HG03571 (cell line): ENCODE measurements at regions not wholly inside any gene's neighbourhood (a gene's known extent, or its start where the extent isn't known, plus 50 kb on each side); places are given as distances from the start of the nearest gene placed in this dataset.

Experiments used
- ATAC-seq: cut with Tn5 transposase; IDR thresholded peaks from one replicate; pipeline ENCODE4 v1.9.1; 2021; ENCODE audit not compliant: unreplicated experiment

DNA sequence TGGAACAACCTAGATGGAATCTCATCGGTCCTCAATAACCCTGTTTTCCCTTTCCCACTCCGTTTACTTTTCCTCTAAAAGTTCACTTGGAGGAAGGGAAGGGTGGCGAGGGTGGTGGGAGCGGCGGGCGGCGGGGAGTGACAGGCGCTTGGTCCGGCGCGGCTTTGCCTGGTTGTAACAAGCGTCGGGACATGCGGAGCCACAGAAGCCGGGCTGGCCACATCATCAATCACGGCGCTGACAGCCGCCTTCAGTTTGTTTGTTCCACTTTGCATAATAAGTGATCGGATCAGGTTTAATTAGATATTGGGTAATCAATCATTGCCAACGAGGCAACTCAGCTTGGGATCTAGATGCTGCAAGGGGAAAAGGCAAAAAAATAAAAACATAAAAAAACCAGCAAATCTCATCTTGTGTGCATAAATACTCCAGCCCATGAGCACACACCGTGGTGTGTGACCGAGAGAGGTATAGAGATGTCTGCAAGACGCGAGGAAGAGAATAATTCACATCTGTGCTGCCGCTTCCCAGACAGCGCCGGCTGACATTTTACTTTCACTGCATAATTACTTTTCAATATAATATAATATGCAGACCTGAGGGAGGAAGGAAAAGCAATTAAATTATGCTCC lies 396.2 kb upstream of the IRX4 start:
- no peak for ATAC-seq

DNA sequence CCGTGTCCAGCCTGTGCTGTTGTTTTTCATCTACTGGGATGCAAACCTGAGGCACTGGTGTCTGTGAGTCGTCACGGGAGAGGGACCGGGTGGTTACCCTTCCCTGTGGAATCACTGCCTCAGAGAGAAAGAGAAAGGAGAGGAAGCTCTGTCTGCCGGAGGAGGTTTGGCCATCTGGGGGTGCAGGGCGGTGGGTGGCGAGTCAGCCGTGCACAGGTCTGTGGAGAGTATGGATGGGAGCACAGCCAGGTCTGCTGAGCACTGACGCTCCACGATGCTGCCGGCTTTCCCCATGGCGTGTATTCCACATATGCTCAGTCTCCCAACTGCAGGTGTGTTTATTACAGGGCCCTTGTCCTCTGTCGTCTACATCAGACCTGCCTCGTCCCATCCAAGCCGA lies 395.2 kb upstream of the IRX4 start:
- ATAC-seq: no peak

DNA sequence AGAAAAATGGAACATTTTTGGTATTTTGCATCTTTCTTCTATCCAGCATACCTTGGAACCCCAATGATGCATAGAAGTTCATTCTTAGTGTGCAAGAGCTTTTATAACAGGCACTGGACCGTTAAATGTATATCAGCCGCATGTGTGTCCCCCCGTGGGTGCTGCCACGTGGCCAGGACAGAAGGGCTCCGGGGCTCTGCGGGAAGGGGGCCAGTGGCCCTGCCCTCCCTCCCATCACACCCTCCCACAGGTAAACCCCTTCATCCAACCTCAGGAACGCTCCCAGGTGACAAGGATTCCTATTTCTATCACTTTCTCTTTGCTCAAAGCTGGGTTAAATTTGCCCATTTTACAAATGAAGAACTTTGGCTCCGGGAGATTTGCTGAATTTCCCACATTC lies 393.4 kb upstream of the IRX4 start:
- ATAC-seq: no peak

DNA sequence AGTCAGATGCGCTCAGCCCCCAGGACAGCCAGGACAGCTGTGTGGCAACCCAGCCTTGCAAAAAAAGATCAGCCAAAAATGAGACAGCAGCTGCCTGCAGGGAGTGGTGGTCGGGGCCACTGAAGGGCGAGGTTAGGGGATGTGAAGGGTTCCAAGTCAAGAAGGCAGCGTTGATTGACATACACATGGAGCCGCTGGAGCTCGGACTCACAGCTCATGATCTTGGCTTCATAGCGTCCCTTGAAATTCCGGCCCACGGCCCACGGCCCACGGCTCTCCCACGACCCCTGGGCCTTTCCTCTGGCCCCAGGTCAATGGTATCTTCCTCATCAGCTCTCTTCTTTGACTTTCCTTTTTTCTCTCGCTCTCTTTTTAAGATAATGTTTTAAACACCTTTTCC lies 390.0 kb upstream of the IRX4 start:
- no peak for ATAC-seq

DNA sequence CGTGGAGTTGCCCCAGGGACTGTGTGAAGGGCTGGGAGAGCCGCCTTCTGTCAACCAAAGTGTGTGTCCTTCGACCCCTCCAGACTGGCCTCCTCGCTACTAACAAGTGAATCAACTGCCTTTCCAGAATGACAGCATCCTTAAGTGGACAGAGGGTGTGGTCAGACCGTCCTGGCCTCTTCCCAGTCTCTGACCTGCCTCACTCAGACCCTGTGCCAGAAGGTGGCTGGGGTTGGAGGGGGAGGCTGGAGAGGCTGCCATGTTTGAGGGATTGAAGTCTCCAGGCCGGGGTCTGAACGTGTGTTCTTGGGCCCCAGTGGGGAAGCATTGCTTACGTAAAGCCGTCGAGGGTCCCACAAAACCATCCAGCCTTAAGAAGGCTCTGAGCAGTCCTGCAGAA lies 389.3 kb upstream of the IRX4 start:
- ATAC-seq: no peak

DNA sequence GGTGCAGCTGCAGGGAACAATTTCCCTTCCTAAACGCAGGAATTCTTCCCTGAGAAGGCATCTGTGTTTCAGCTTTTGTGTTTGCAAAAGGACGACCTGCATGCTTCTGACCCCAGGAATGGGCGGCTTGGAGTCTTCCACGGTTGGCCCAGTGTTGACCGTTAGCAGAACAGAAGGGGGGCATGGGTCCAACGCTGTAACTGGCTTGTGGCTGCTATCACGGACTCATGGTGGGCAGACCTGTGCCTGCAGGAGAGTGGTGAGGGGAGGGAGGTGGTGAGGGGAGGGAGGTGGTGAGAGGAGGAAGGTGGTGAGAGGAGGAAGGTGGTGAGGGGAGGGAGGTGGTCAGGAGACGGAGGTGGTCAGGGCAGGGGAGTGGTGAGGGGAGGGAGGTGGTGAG lies 388.6 kb upstream of the IRX4 start:
- ATAC-seq: no peak

DNA sequence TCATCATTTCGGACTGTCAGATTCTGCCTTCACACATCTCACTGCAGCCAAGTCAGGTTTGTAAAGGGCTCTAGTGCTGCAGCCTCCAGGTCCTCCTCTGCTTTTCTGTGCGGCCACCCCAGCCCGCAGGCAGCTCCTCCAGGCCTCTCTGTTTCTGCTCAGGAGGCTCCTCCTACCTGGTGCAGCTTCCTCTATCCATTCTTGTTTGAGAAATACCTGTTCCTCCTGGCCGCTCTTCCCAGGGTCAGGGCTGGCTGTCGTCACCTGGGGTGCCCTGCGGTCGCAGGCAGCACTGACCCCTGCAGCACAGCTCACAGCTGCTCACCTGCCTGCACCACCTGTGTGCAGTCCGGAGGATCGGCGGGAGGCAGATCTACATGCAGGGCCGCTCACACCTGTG lies 387.7 kb upstream of the IRX4 start:
- no peak for ATAC-seq

DNA sequence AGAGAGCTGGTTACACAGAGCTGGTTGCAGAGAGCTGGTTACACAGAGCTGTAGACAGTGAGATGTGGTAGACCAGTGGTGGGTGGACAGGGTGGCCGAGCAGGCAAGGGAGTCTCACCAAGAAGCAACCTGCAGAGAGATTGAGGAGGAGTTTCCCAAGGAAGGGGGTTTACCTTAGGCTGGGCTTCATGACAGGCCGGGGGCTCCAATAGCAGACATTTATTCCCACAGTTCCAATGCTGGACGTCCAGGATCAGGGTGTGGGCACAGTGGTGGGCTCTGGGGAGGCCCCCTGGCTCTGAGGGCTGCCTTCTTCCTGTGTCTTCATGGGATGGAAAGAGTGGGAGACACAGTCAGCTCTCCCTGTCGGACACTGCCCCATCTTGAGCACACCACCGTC lies 386.9 kb upstream of the IRX4 start:
- no peak for ATAC-seq

DNA sequence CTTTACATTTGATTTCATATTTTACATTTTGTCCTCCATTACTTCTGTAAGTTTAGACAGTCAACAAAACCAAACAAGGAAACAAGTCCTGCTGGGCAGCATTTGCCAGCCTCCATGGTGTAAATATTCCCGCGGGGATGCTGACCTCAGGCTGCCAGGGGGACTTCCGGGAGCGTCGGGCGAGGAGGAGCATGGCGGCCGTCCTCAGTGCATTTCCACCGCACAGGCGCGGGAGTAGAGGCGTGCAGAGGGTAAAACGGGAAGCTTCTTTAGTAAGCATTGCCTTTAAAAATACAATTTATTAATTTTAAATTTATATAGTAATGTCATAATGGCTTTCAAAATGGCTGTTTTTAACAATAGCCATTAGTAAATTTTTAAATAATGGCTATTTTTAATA lies 385.3 kb upstream of the IRX4 start:
- ATAC-seq: no peak

DNA sequence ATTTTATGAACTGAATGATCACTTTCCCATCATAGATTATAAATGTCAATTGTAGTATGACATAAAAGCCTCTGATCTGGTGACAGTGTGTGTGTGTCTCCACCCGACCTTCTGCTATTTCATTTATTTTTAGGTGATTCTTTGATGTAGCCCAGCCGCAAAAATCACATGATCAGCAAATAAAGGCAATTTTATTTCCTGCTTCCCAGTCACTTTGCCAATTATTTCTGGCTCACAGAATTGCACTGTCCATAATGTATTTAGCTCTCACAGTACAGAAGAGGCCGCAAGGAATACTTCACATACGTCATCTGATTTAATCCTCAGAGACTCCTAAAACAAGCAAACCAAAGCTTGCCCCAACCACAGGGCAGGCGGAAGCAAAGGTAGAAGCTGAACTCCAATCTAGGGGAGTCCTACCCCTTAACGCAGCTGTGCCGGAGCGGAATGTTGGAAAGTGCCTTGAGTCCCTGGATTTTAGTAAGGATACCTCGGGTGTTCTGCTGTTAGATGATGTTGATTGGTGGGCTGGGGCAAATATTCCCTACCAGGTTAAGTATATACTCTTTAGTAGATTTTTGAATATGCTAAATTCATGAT lies 384.0 kb upstream of the IRX4 start:
- ATAC-seq: no peak

DNA sequence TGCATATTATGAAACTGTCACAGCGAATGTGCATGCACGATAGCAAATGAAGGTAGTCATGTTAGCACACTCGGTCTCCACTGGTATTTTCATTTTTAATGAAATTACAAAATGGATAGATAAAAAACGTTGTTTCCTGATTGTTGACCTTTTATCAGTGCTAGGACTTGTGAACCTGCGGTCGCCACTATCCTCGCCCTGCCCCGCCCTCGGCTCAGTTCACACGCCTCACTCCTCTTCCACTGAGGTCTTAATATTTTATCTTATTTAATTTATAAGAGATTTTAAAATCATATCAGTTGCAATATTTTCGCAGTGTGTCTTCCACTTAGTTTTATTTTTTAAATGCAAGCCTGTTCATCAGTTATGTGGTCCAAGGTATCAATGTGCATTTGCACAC lies 382.6 kb upstream of the IRX4 start:
- no peak for ATAC-seq

DNA sequence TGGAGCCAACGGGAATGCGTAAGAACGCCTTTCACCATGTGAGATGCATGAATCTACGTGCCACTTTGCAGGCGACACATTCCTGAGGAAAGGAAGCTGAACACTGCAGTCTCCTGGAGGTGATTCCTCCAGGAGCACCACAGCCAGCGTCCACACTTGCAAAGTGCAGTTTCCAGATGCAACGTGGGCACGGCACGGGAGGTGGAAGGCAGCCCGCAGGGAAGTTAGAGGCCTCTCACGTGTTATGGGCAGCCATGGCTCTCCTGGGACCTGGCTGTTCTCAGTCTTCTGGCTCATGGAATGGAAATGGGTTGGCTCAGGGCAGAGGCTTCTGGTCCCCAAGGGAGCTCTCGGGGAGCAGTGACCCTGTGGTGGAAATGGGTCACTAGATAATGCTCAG lies 381.0 kb upstream of the IRX4 start:
- no peak for ATAC-seq

DNA sequence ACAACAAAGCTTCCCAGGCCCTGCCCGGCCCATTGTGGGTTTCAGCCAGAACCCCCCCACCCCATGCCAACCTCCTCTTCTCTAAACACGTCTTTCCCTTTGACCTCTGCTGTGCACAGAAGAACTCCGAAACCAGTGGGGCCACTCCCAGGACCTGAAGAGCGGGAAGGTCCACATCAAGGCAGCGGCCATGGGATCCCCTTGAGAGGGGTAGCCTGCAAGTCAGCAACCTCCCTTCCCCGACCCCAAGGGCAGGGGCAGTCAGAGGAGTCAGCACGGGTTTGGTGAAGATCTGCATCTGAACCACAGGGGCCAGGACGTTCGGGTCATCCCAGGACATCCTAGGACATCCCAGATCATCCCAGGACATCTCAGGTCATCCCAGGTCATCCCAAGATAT lies 379.9 kb upstream of the IRX4 start:
- ATAC-seq: no peak

DNA sequence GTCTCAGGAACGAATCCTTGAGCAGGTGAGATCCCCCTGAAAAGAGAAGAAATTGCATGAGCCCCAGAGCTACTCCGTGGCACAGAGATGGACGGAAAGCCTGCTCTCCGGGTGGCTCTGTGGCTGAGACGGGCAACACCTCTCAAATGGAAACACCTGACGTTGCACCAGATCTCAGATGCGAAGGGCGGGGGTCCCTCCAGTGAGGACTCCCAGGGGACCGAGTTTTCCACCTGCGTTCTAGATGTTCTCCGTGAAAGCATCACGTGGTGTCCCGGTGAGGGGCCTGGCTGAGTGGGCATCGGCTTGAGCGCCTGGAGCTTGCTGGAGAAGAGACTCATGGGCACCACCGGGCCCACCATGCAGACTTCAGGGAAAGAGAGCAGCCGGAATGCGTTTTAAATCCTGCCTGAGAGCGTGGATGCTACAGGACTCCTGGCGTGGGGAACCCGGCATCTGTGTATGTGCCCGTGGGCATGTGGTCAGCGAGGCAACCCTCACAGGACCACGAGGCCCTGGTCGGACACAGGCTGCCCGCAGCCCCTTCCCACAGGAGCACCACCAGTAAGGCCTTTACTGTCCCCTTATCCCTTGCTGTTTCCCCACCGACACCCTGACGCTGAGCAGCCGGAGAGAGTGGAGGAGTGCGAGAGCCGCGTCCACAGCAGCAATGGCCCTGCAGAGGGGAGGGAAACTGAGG lies 378.4 kb upstream of the IRX4 start:
- ATAC-seq: no peak

DNA sequence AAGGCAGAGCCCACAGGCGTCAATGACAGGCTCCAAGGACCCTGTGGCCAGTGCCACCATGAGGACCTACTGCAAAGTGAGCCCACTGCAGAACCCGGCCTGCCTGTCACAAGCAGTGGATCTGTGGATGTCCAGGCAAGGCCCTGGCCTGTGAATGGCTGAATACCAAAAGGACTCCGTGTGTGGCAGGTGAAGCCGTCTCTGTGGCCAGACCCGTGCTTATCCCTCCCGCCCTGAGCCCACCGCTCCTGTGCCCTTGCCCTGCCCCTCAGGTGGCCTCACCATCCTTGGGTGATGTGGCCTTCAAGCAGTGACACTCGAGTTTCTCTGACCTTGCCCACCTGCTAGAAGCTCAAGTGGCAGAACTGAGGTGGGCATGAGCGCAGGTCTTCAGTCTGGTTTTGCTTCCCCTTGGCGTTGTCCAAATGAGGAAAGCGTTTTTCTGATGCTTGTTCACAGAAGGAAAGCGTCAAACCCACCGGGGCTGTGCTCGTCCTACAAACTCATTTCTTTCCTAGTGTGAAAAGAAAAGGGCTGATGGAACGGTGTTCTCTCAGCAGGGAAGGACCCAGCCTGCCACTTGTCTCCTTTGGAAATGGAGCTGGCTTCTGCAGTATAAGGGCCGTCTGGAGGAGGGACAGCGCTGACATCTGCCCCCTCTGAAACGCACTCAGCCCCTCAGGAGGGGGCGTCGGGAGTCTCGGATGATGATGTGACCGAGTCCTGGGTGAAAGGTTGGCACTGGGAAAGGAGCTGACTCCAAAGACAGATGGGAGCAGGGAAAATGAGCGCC lies 377.7 kb upstream of the IRX4 start:
- no peak for ATAC-seq

DNA sequence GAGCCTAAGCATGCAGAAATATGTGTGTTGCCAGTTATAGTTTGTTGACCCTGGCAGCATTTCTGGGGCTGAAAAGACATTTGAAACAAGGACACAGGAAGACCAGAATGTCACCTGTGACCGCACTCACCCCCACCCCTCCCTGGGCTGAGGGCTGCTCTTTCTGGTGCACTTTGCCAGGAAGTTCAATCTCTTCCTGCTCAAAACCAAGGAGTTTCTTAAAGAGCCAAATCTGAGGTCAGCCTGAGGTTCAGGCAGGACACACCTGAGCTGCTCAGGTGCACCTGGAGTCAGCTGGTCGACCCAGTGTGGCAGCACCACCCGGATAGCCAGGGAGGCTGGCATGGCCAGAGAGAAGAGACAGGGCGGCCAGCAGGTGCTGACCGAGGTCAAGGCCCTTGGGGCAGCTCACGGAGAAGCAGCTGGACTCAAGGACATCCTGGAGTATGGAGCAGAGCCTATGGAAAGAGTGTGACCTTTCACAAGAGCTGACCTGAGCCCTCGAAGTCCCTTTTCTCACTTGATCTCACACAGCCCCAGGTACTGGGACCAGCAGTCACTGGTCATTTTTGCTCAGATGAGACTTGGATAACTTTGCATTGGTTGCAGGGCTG lies 376.9 kb upstream of the IRX4 start:
- ATAC-seq: no peak

DNA sequence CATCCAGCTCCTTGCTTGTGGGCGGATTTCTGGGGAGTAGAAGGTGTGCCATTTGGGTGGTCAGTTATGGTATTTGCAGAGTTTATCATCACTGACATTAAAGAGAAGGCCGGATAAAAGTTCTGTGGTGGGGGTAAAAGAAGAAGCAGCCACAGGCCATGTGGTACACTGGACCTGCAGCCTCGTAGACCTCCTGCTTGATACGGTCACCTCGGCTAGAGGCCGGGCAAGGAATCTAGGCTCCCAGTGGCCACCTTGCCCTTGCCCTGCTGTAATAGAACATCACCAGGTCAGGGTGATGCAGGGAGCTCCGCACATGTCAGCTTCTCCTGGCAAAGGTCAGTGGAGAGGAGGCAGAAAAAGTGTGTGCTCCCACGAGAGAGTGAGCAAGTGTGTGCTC lies 376.1 kb upstream of the IRX4 start:
- ATAC-seq: no peak

DNA sequence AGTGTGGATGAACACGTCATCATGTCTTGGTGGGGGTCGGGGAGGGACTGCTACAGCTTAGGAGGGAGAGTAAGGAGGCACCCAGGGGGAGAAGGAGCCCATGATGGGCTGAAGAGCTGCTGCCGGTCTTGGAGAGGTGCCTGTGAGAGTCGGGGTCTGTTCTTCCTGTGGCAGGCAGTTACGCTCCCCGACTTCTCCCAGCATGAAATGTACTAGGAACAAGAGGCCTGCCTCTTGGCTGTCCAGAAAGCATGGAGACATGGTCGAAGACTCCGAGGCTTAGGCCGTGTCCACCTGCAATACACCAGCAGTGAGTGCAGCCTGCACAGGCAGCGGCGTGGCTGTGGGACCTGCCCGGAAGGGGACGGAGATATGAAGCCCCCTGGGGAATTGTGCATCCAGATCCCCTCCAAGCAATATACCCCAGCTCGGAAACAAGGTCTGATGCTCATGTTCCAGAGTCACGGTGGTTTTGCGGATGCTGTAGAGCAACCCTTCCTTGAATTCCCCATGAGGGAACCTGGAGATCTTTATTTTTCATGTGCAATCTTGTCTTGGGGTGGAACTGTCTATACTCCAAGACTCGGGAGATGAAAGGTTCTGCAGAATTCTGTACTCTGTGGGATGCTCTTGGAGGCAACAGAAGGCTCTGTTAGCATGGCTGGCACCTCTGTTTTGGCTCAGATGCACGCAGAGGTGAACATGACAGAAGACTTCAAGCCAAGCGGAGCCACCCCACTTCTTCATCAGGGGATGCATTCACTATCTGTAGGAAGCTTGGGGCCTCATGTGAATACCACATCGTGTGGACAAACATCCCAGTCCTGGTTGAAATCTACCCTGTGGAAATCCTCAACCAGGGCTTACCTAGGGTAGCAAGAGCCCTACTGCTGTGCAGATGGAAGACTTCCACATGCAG lies 374.9 kb upstream of the IRX4 start:
- ATAC-seq: no peak

DNA sequence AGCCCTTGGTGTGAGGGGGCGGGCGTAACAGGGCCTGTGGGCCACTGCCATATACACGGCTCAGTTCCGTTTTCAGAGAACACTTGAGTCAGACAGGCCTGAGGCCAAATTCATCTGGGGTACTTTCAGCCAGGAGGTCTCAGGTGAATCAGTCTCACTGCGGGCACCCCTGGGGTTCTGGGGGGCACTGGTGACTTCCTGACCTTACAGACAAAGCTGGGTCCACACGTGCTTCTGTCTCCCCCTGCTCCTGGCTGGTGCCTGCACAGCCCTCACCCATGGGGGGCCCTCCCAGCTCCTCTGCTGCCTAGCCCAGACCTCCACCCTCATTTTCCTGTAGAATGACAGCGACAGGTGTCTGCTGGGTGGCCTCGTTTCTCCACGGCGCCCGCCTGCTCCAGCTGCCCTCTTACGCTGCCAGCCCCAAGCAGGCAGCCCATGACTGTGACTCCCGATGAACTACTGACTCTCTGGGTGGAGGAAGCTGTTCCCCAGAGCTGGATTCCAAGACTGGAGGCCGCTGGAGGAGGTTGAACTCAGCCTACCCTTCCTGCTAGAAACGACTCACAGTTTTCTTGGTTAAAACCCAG lies 374.1 kb upstream of the IRX4 start:
- ATAC-seq: no peak
